ENCODE measurements at regions not wholly inside any gene's neighbourhood (a gene's known extent, or its start where the extent isn't known, plus 50 kb on each side); places are given as distances from the start of the nearest gene placed in this dataset.
"Not testable (repeated sequence)": the region's sequence is repeated elsewhere in the genome, so short reads cannot be mapped to it uniquely, and the experiment has no call there.

DNA sequence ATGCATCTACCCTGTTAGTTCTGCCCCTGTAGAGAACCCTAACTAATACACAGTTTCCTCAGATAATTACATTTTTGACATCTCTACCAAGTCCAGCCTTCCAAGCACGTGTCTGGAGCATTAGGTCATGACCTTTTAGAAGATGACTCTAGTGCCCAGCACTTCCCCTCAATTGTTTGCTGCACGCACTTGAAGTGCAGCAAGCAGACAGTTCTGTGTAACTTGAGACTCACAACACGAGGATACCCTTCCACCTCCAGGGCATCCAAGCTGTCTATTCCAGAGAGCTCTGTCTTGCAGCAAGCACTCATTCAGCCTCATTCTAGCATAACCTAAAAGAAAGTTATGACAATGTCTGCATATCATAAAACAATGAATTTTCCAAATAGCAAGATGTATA is 1410.5 kb upstream of the CDH18 start:
- in situ Hi-C loops (cut with MboI; ENCODE audit: low sequenced_read_pairs, unreplicated experiment) = no loop called here
- no peak for DNase-seq (ENCODE audit: low spot score)

DNA sequence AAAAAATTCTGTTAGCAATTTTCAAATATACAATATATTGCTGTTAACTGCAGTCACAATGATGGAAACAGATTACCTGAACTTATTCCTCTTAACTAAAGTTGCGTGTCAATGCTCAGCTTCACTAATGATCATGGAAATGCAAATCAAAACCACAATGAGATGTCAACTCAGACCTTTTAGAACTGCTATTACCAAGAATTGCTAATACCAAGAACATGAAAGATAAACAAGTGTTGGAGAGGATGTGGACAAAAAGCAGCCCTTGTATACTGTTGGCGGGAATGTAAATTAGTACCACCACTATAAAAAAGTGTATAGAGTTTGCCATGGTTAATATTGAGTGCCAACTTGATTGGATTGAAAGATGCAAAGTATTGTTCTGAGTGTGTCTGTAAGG is 1409.7 kb upstream of the CDH18 start:
- no peak for DNase-seq (ENCODE audit: low spot score)
- TF ChIP-seq, protein P1, sequence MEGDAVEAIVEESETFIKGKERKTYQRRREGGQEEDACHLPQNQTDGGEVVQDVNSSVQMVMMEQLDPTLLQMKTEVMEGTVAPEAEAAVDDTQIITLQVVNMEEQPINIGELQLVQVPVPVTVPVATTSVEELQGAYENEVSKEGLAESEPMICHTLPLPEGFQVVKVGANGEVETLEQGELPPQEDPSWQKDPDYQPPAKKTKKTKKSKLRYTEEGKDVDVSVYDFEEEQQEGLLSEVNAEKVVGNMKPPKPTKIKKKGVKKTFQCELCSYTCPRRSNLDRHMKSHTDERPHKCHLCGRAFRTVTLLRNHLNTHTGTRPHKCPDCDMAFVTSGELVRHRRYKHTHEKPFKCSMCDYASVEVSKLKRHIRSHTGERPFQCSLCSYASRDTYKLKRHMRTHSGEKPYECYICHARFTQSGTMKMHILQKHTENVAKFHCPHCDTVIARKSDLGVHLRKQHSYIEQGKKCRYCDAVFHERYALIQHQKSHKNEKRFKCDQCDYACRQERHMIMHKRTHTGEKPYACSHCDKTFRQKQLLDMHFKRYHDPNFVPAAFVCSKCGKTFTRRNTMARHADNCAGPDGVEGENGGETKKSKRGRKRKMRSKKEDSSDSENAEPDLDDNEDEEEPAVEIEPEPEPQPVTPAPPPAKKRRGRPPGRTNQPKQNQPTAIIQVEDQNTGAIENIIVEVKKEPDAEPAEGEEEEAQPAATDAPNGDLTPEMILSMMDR (IDR thresholded peaks at IDR 0.05; ENCODE audit: borderline replicate concordance, control extremely low read depth, extremely low read depth, insufficient read depth, missing control alignments) = no peak
- in situ Hi-C loops (cut with MboI; ENCODE audit: low sequenced_read_pairs, unreplicated experiment) = no loop called here

More for the DNA sequence above, 1410.5 kb upstream of the CDH18 start:
- TF ChIP-seq, protein P1 (IDR thresholded peaks at IDR 0.05; ENCODE audit: borderline replicate concordance, control extremely low read depth, extremely low read depth, insufficient read depth, missing control alignments) = no peak

DNA sequence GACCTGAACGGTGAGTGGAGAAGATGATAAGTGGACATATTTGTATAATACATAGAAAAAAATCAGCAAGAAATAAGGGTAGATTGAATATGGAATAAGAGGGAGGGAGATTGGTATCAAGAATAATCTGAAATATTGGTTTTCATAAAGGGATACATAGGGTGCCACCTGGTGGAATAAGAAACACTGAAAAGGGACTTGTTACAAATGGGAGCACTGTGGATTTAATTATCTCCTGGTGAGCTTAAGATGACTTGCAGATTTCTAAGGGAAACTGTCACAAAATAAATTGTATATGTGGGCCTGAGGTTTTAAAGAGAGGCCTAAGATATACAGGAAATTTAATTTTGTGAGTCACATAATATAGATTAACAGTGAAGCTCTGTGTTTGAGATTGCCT is 1403.5 kb upstream of the CDH18 start:
- DNase-seq (ENCODE audit: low spot score) = no peak
- TF ChIP-seq, protein P1 (IDR thresholded peaks at IDR 0.05; ENCODE audit: borderline replicate concordance, control extremely low read depth, extremely low read depth, insufficient read depth, missing control alignments) = no peak
- in situ Hi-C loops (cut with MboI; ENCODE audit: low sequenced_read_pairs, unreplicated experiment) = no loop called here

DNA sequence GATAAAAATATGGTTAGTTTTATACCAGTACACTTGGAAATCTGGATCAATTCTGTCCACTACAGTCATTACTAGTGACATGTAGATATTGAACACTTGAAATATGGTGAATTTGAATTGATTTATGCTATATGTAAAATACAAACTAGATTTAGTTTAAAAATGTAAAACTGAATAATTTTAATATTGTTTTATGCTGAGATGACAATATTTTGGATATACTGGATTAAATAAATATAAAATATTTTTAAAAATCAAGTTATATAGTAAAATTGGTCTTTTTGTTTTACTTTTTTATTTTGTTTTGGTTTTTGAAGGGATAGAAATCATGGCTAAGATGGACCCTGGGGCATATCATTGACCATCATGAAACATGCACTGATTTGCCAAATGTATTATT is 1372.8 kb upstream of the CDH18 start:
- in situ Hi-C loops (cut with MboI; ENCODE audit: low sequenced_read_pairs, unreplicated experiment) = not testable (repeated sequence)

DNA sequence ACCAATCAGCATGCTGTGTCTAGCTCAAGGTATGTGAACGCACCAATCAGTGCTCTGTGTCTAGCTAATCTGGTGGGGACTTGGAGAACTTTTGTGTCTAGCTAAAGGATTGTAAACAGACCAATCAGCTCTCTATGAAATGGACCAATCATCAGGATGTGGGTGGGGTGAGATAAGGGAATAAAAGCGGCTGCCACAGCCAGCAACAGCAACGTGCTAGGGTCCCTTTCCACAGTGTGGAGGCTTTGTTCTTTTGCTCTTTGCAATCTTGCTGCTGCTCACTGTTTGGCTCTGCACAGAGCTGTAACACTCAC is 1353.9 kb upstream of the CDH18 start:
- in situ Hi-C loops (cut with MboI; ENCODE audit: low sequenced_read_pairs, unreplicated experiment); DNase-seq (ENCODE audit: low spot score): not testable (repeated sequence)

More for the DNA sequence above, 1372.8 kb upstream of the CDH18 start:
- DNase-seq (ENCODE audit: low spot score) = not testable (repeated sequence)

DNA sequence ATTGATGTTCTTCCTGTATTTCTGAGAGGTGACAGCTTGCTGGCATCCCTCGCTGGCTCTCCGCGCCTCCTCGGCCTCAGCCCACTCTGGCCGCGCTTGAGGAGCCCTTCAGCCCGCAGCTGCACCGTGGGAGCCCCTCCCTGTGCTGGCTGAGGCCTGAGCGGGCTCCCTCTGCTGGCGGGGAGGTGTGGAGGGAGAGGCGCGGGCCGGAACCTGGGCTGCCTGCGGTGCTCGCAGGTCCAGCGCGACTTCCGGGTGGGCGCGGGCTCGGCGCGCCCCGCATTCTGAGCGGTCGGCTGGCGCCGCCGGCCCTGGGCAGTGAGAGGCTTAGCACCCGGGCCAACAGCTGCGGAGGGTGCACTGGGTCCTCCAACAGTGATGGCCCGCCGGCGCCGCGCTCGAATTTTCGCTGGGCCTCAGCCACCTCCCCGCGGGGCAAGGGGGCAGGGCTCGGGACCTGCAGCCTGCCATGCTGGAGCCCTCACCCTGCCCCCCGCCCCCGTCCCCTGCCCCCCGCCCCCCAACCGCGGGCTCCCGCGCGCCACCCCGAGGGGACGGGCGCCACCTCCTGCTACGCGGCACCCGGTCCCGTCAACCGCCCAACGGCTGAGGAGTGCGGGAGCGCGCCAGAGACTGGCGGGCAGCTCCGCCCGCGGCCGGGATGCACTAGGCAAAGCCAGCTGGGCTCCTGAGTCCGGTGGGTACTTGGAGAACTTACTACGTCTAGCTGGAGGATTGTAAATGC is 1353.4 kb upstream of the CDH18 start:
- DNase-seq (ENCODE audit: low spot score); in situ Hi-C loops (cut with MboI; ENCODE audit: low sequenced_read_pairs, unreplicated experiment): not testable (repeated sequence)

DNA sequence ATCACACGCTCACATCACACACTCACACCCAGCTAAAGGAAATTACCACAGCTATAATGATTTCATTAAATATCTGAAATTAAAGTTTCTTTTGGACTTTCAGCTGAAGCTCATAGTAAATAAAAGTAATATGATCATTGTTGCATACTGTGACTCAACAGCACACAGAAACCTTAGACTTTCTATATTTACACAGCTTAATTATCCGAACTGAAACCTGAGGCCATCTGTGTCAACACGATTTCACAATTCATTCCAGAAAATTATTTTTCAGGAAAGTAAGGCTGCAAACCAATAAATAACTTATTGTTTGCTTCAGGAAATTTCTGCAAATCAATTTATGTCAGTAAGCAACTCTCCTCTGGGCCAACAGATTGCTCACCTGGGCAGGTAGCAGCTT is 1352.2 kb upstream of the CDH18 start:
- in situ Hi-C loops (cut with MboI; ENCODE audit: low sequenced_read_pairs, unreplicated experiment) = not testable (repeated sequence)

DNA sequence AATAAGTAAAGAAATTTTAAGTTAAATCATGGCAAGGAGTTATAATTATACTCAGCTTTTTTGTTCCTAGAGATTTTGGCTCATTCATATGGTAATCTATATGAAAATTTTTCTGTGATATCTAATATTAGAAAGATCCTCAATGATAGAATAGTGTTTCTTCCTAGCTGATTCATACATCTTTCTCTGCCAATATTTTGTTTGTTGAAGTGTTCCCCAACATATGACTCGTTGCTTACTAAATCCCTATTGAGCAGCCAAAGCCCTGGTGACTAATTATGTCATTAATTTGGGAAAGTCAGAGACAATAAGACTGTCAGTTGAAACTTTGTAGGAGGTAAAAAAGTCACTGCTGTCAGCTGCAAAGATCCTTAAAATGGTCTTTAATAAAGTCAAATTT is 1348.5 kb upstream of the CDH18 start:
- in situ Hi-C loops (cut with MboI; ENCODE audit: low sequenced_read_pairs, unreplicated experiment) = not testable (repeated sequence)

More for the DNA sequence above, 1352.2 kb upstream of the CDH18 start:
- not testable (repeated sequence) for DNase-seq (ENCODE audit: low spot score)

DNA sequence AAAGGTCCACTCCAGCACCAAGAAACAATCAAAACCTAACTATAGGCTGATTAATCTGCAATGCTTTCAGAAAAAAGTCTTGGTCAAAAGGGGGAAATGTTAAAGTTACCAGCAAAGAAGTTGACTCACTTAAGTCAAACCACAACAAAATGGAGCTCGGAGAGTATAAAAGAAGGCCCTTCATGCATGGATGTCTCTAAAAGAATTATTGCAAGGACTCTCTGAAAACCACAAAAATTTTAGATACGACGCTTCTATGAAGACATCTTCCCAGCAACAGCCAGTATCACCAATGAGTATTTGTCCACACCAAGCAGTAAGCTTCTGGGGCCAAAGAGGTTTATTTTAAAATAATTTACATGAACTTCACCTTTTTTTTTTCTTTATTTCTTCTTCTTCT is 1327.4 kb upstream of the CDH18 start:
- in situ Hi-C loops (cut with MboI; ENCODE audit: low sequenced_read_pairs, unreplicated experiment); DNase-seq (ENCODE audit: low spot score): not testable (repeated sequence)

More for the DNA sequence above, 1348.5 kb upstream of the CDH18 start:
- DNase-seq (ENCODE audit: low spot score) = not testable (repeated sequence)

DNA sequence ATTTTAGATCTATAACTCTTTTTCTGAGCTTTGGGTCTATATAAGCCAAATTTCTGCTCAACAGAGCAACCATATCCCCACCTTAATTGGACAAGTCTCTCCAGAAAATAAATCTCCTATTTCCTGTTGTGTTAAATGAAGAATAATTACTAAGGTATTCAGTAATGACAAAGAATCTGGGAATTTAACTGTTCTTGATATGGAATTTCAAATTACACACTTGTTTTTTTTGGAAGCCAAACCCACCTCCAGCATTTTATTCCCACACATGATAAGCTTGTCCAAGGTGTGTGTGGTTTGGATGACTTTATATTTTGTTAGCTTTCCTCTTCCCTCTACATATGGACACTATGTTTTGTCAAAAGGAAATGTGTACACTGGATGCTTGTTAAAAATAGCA is 1313.2 kb upstream of the CDH18 start:
- DNase-seq (ENCODE audit: low spot score); in situ Hi-C loops (cut with MboI; ENCODE audit: low sequenced_read_pairs, unreplicated experiment): not testable (repeated sequence)

DNA sequence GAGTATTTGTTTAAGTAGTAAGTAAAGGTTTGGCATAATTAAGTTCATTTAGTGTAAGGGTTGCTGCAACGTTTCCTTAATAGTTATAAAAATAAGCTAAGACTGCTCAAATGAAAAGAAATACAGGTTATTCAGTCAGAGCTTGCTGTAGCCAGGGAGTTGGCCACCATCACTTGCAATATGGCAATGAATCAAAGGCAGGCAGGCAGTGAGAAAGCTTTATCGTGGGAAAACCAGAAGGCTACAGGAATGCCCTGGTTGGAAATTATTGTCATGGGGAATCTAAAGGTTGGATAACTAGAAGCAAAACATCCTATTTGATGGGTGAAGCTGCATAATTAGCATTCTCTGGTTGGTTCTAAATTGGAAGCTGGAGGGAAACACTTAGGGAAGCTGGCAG is 1286.4 kb upstream of the CDH18 start:
- DNase-seq (ENCODE audit: low spot score); in situ Hi-C loops (cut with MboI; ENCODE audit: low sequenced_read_pairs, unreplicated experiment): not testable (repeated sequence)

Measured in GM13976 (cell line).